GM23338 (cell line): ENCODE measurements at regions not wholly inside any gene's neighbourhood (a gene's known extent, or its start where the extent isn't known, plus 50 kb on each side); places are given as distances from the start of the nearest gene placed in this dataset.

Experiments used
- ATAC-seq: fragments of 200-7000 bp; cut with Tn5 transposase; 3 replicates; pipeline ENCODE4 v1.9.1; 2020
- DNase-seq: peaks from one replicate; pipeline ENCODE4 v3.0.0-alpha.2; 2015; ENCODE audit warnings: low spot score
- H2AFZ ChIP-seq: fragments of 200-600 bp; sonication (generic); 2 replicates; pipeline ENCODE4 v1.8.0; 2016; ENCODE audit warnings: antibody characterized with exemption, mild to moderate bottlenecking, moderate library complexity
- H3F3A ChIP-seq: fragments of 200-600 bp; sonication (generic); replicated peaks from 2 replicates; pipeline ENCODE4 v1.8.0; 2017; ENCODE audit warnings: antibody characterized with exemption, mixed run types, low read depth
- H3K27ac ChIP-seq: fragments of 200-600 bp; sonication (generic); 2 replicates; pipeline ENCODE4 v1.6.1; 2016; ENCODE audit warnings: low read depth
- H3K27me3 ChIP-seq: fragments of 200-600 bp; sonication (generic); 2 replicates; pipeline ENCODE4 v1.8.0; 2016; ENCODE audit warnings: mild to moderate bottlenecking, mixed run types, moderate library complexity; ENCODE audit not compliant: insufficient read depth
- H3K36me3 ChIP-seq: fragments of 200-600 bp; sonication (generic); 2 replicates; pipeline ENCODE4 v1.8.0; 2016; ENCODE audit warnings: mild to moderate bottlenecking; ENCODE audit not compliant: insufficient read depth
- H3K4me1 ChIP-seq: fragments of 200-600 bp; sonication (generic); 2 replicates; pipeline ENCODE4 v1.8.0; 2016; ENCODE audit warnings: mild to moderate bottlenecking, moderate library complexity; ENCODE audit not compliant: insufficient read depth
- H3K4me2 ChIP-seq: fragments of 200-600 bp; sonication (generic); 2 replicates; pipeline ENCODE4 v1.7.1; 2017; ENCODE audit warnings: mixed run types
- H3K4me3 ChIP-seq: fragments of 200-600 bp; sonication (generic); 2 replicates; pipeline ENCODE4 v1.6.1; 2016; ENCODE audit warnings: mixed run types
- H3K79me2 ChIP-seq: fragments of 200-600 bp; sonication (generic); replicated peaks from 2 replicates; pipeline ENCODE4 v1.8.0; 2017; ENCODE audit warnings: mild to moderate bottlenecking; ENCODE audit not compliant: insufficient read depth
- H3K9me2 ChIP-seq: fragments of 200-600 bp; sonication (generic); 2 replicates; pipeline ENCODE4 v1.8.0; 2017; ENCODE audit not compliant: insufficient read depth
- H4K20me1 ChIP-seq: fragments of 200-600 bp; sonication (generic); replicated peaks from 2 replicates; pipeline ENCODE4 v1.8.0; 2017; ENCODE audit warnings: mild to moderate bottlenecking; ENCODE audit not compliant: insufficient read depth
- H3K27ac Mint-ChIP-seq: 2 replicates; pipeline ENCODE4 v1.8.0; 2020; ENCODE audit warnings: inconsistent platforms, mild to moderate bottlenecking, moderate library complexity, mixed read lengths
- H3K27me3 Mint-ChIP-seq: 3 replicates; pipeline ENCODE4 v1.8.0; 2022; ENCODE audit warnings: low read depth, mild to moderate bottlenecking, moderate library complexity, mixed read lengths, inconsistent platforms; ENCODE audit not compliant: insufficient read depth, poor library complexity
- H3K36me3 Mint-ChIP-seq: 3 replicates; pipeline ENCODE4 v1.8.0; 2021; ENCODE audit warnings: low read depth, mild to moderate bottlenecking, inconsistent platforms, moderate library complexity, mixed read lengths
- H3K4me1 Mint-ChIP-seq: 3 replicates; pipeline ENCODE4 v1.8.0; 2020; ENCODE audit warnings: mild to moderate bottlenecking, inconsistent platforms, mixed read lengths
- H3K4me3 Mint-ChIP-seq: 3 replicates; pipeline ENCODE4 v1.8.0; 2021; ENCODE audit warnings: moderate library complexity, mild to moderate bottlenecking, inconsistent platforms, mixed read lengths
- H3K9me3 Mint-ChIP-seq: 3 replicates; pipeline ENCODE4 v1.8.0; 2020; ENCODE audit warnings: moderate library complexity, mild to moderate bottlenecking, inconsistent platforms, mixed read lengths
- CTCF ChIP-seq, 2 experiments: fragments of 200-600 bp in 1 of 2; sonication (generic) in 1 of 2; conservative IDR thresholded peaks; 2 replicates each; pipeline versions ENCODE4 v1.5.1 to v1.6.1; 2016 to 2017; ENCODE audit warnings: antibody characterized with exemption in 2 of 2, low read depth in 2 of 2, mild to moderate bottlenecking in 2 of 2, moderate library complexity in 1 of 2
- ETS1 ChIP-seq: IDR thresholded peaks from 2 replicates; pipeline ENCODE4 v1.6.1; 2016; ENCODE audit warnings: antibody characterized with exemption
- EZH2 ChIP-seq: fragments of 200-600 bp; sonication (generic); IDR thresholded peaks from one replicate; pipeline ENCODE4 v1.8.0; 2017; ENCODE audit warnings: antibody characterized with exemption, mild to moderate bottlenecking, low read depth; ENCODE audit not compliant: unreplicated experiment
- JUNB ChIP-seq: IDR thresholded peaks from one replicate; pipeline ENCODE4 v1.6.1; 2016; ENCODE audit warnings: antibody characterized with exemption; ENCODE audit not compliant: unreplicated experiment
- NANOG ChIP-seq: IDR thresholded peaks from 2 replicates; pipeline ENCODE4 v1.6.1; 2016; ENCODE audit warnings: antibody characterized with exemption, borderline replicate concordance
- POLR2AphosphoS5 ChIP-seq: IDR thresholded peaks from 2 replicates; pipeline ENCODE4 v1.6.1; 2016; ENCODE audit warnings: antibody characterized with exemption, low read depth
- STAT1 ChIP-seq: IDR thresholded peaks from one replicate; pipeline ENCODE4 v1.6.1; 2016; ENCODE audit warnings: antibody characterized with exemption; ENCODE audit not compliant: unreplicated experiment
- ZNF114 ChIP-seq: fragments of 250-450 bp; sonication (Bioruptor Pico); IDR thresholded peaks from 2 replicates; pipeline ENCODE4 v1.5.0; 2020; ENCODE audit warnings: mild to moderate bottlenecking, moderate library complexity
- ZNF331 ChIP-seq: fragments of 250-450 bp; sonication (Bioruptor Pico); IDR thresholded peaks from 2 replicates; pipeline ENCODE4 v1.5.0; 2020; ENCODE audit warnings: low read depth, mild to moderate bottlenecking, moderate library complexity
- ZNF462 ChIP-seq: fragments of 250-450 bp; sonication (Bioruptor Pico); IDR thresholded peaks from 2 replicates; pipeline ENCODE4 v1.5.0; 2020; ENCODE audit warnings: mild to moderate bottlenecking, moderate library complexity

GRCh38 chrX:137387646-137388045 is 178.3 kb upstream of the ZIC3 start:
- H3K4me3 Mint-ChIP-seq = no peak overlapping the region
- H3K36me3 Mint-ChIP-seq = no peaks in the 10 kb centered on the region
- TF ChIP-seq ETS1 (no peak), ZNF114 (no peak), EZH2 (no peak), STAT1 (no peak), POLR2AphosphoS5 (no peak), ZNF462 (CRISPR knock-in tag) (no peak), ZNF331 (CRISPR knock-in tag) (no peak), JUNB (no peak), NANOG (no peak), CTCF (conservative IDR thresholded peaks at IDR 0.05; ENCODE audit: low read depth in 2 of 2) (no peak)
- DNase-seq (no peak), ATAC-seq (no peak)
- Histone ChIP-seq H2AFZ (no peak overlapping the region), H3K4me3 (no peak overlapping the region), H3K79me2 (no peaks in the 10 kb centered on the region), H4K20me1 (no peaks in the 10 kb centered on the region), H3K27ac (no peak overlapping the region), H3K27me3 (no peaks in the 10 kb centered on the region), H3K4me2 (no peak overlapping the region), H3K4me1 (no peaks in the 10 kb centered on the region), H3K9me2 (no peaks in the 10 kb centered on the region), H3F3A (no peaks in the 10 kb centered on the region), H3K36me3 (no peaks in the 10 kb centered on the region)
- H3K27me3 Mint-ChIP-seq = no peaks in the 10 kb centered on the region
- no peak overlapping the region for H3K27ac Mint-ChIP-seq
- no peaks in the 10 kb centered on the region for H3K4me1 Mint-ChIP-seq
- H3K9me3 Mint-ChIP-seq = no peaks in the 10 kb centered on the region; the same call in 2 of the 3 replicates
